Stimulated activated naive CD8-positive, alpha-beta T cell treated with anti-CD3 and anti-CD28 coated beads, Interleukin-15, Interleukin-2, amounts not matched to agents 100 ng/mL and 50 ng/mL, for 24 hours (primary cell): ENCODE measurements at regions not wholly inside any gene's neighbourhood (a gene's known extent, or its start where the extent isn't known, plus 50 kb on each side); places are given as distances from the start of the nearest gene placed in this dataset.

Source experiments
- H3K27ac Mint-ChIP-seq: one replicate; pipeline ENCODE4 v1.8.0; 2021; ENCODE audit warnings: mild to moderate bottlenecking, mixed read lengths
- H3K27me3 Mint-ChIP-seq: one replicate; pipeline ENCODE4 v1.8.0; 2021; ENCODE audit warnings: mixed read lengths
- H3K36me3 Mint-ChIP-seq: one replicate; pipeline ENCODE4 v1.8.0; 2021; ENCODE audit warnings: low read depth, mixed read lengths
- H3K4me1 Mint-ChIP-seq: one replicate; pipeline ENCODE4 v1.8.0; 2021; ENCODE audit warnings: low read depth, mixed read lengths
- H3K4me3 Mint-ChIP-seq: one replicate; pipeline ENCODE4 v1.8.0; 2021; ENCODE audit warnings: mild to moderate bottlenecking, mixed read lengths
- H3K9me3 Mint-ChIP-seq: one replicate; pipeline ENCODE4 v1.8.0; 2021; ENCODE audit warnings: mixed read lengths

- Mint-ChIP-seq H3K27me3 (peaks cover 4% of the 10 kb centered on the region), H3K27ac (no peak overlapping the region), H3K4me1 (no peaks in the 10 kb centered on the region), H3K36me3 (no peaks in the 10 kb centered on the region), H3K9me3 (no peaks in the 10 kb centered on the region), H3K4me3 (no peak overlapping the region)
Observed at GRCh38 chr1:222233444-222234158, 314.3 kb downstream of the HHIPL2 start.

GRCh38 chr1:222232842-222233241 is 315.1 kb downstream of the HHIPL2 start:
- Mint-ChIP-seq H3K27ac (no peak overlapping the region), H3K27me3 (peaks cover 4% of the 10 kb centered on the region), H3K36me3 (no peaks in the 10 kb centered on the region), H3K4me1 (no peaks in the 10 kb centered on the region), H3K9me3 (no peaks in the 10 kb centered on the region), H3K4me3 (no peak overlapping the region)

- H3K9me3 Mint-ChIP-seq = peaks cover 7% of the 10 kb centered on the region
- H3K4me3 Mint-ChIP-seq = no peak overlapping the region
- no peaks in the 10 kb centered on the region for H3K36me3 Mint-ChIP-seq
- peaks cover 4% of the 10 kb centered on the region for H3K27me3 Mint-ChIP-seq
- no peaks in the 10 kb centered on the region for H3K4me1 Mint-ChIP-seq
- H3K27ac Mint-ChIP-seq = no peak overlapping the region
Observed at GRCh38 chr1:222229672-222230312, 318.1 kb downstream of the HHIPL2 start.

GRCh38 chr1:222225316-222225691 is 322.6 kb downstream of the HHIPL2 start:
- no peaks in the 10 kb centered on the region for H3K4me1 Mint-ChIP-seq
- H3K9me3 Mint-ChIP-seq = peaks cover 7% of the 10 kb centered on the region
- no peak overlapping the region for H3K27ac Mint-ChIP-seq
- no peak overlapping the region for H3K4me3 Mint-ChIP-seq
- H3K27me3 Mint-ChIP-seq = no peaks in the 10 kb centered on the region
- no peaks in the 10 kb centered on the region for H3K36me3 Mint-ChIP-seq

GRCh38 chr1:222224636-222225315 is 323.1 kb downstream of the HHIPL2 start:
- H3K9me3 Mint-ChIP-seq = peaks cover 12% of the 10 kb centered on the region
- no peak overlapping the region for H3K27ac Mint-ChIP-seq
- H3K36me3 Mint-ChIP-seq = no peaks in the 10 kb centered on the region
- H3K4me1 Mint-ChIP-seq = no peaks in the 10 kb centered on the region
- no peaks in the 10 kb centered on the region for H3K27me3 Mint-ChIP-seq
- H3K4me3 Mint-ChIP-seq = no peak overlapping the region

GRCh38 chr1:222224156-222224555 is 323.7 kb downstream of the HHIPL2 start:
- H3K4me3 Mint-ChIP-seq = no peak overlapping the region
- H3K36me3 Mint-ChIP-seq = no peaks in the 10 kb centered on the region
- peaks cover 16% of the 10 kb centered on the region for H3K9me3 Mint-ChIP-seq
- no peak overlapping the region for H3K27ac Mint-ChIP-seq
- H3K27me3 Mint-ChIP-seq = no peaks in the 10 kb centered on the region
- H3K4me1 Mint-ChIP-seq = no peaks in the 10 kb centered on the region

- Mint-ChIP-seq H3K27ac (no peak overlapping the region), H3K27me3 (no peaks in the 10 kb centered on the region), H3K4me1 (no peaks in the 10 kb centered on the region), H3K4me3 (no peak overlapping the region), H3K9me3 (peaks cover 24% of the 10 kb centered on the region), H3K36me3 (no peaks in the 10 kb centered on the region)
Observed at GRCh38 chr1:222223010-222223409, 324.9 kb downstream of the HHIPL2 start.

GRCh38 chr1:222216255-222216754 is 331.6 kb downstream of the HHIPL2 start:
- H3K4me3 Mint-ChIP-seq = no peak overlapping the region
- no peaks in the 10 kb centered on the region for H3K36me3 Mint-ChIP-seq
- H3K9me3 Mint-ChIP-seq = peaks cover 19% of the 10 kb centered on the region
- H3K27ac Mint-ChIP-seq = no peak overlapping the region
- no peaks in the 10 kb centered on the region for H3K4me1 Mint-ChIP-seq
- H3K27me3 Mint-ChIP-seq = no peaks in the 10 kb centered on the region

GRCh38 chr1:222210776-222211175 is 337.1 kb downstream of the HHIPL2 start:
- Mint-ChIP-seq H3K4me3 (no peak overlapping the region), H3K9me3 (no peaks in the 10 kb centered on the region), H3K4me1 (no peaks in the 10 kb centered on the region), H3K27ac (no peak overlapping the region), H3K27me3 (peaks cover 6% of the 10 kb centered on the region), H3K36me3 (no peaks in the 10 kb centered on the region)

- Mint-ChIP-seq H3K4me3 (no peak overlapping the region), H3K27ac (no peak overlapping the region), H3K36me3 (no peaks in the 10 kb centered on the region), H3K9me3 (no peaks in the 10 kb centered on the region), H3K4me1 (no peaks in the 10 kb centered on the region), H3K27me3 (no peaks in the 10 kb centered on the region)
Observed at GRCh38 chr1:222204475-222204874, 343.4 kb downstream of the HHIPL2 start.

- Mint-ChIP-seq H3K4me3 (no peak overlapping the region), H3K4me1 (no peaks in the 10 kb centered on the region), H3K36me3 (no peaks in the 10 kb centered on the region), H3K27me3 (peaks cover 3% of the 10 kb centered on the region), H3K27ac (no peak overlapping the region), H3K9me3 (no peaks in the 10 kb centered on the region)
Observed at GRCh38 chr1:222202831-222203230, 345.1 kb downstream of the HHIPL2 start.

- Mint-ChIP-seq H3K4me1 (no peaks in the 10 kb centered on the region), H3K9me3 (peaks cover 2% of the 10 kb centered on the region), H3K36me3 (no peaks in the 10 kb centered on the region), H3K4me3 (no peak overlapping the region), H3K27ac (no peak overlapping the region), H3K27me3 (peaks cover 3% of the 10 kb centered on the region)
Observed at GRCh38 chr1:222196736-222197135, 351.2 kb downstream of the HHIPL2 start.

GRCh38 chr1:222196288-222196687 is 351.6 kb downstream of the HHIPL2 start:
- H3K9me3 Mint-ChIP-seq = peaks cover 5% of the 10 kb centered on the region
- no peak overlapping the region for H3K4me3 Mint-ChIP-seq
- peaks cover 3% of the 10 kb centered on the region for H3K27me3 Mint-ChIP-seq
- H3K36me3 Mint-ChIP-seq = no peaks in the 10 kb centered on the region
- no peak overlapping the region for H3K27ac Mint-ChIP-seq
- no peaks in the 10 kb centered on the region for H3K4me1 Mint-ChIP-seq

GRCh38 chr1:222195857-222196256 is 352.0 kb downstream of the HHIPL2 start:
- H3K27ac Mint-ChIP-seq = no peak overlapping the region
- peaks cover 5% of the 10 kb centered on the region for H3K9me3 Mint-ChIP-seq
- H3K27me3 Mint-ChIP-seq = peaks cover 3% of the 10 kb centered on the region
- no peaks in the 10 kb centered on the region for H3K4me1 Mint-ChIP-seq
- H3K4me3 Mint-ChIP-seq = no peak overlapping the region
- H3K36me3 Mint-ChIP-seq = no peaks in the 10 kb centered on the region

- H3K4me1 Mint-ChIP-seq = no peaks in the 10 kb centered on the region
- H3K27me3 Mint-ChIP-seq = no peaks in the 10 kb centered on the region
- no peak overlapping the region for H3K4me3 Mint-ChIP-seq
- H3K36me3 Mint-ChIP-seq = no peaks in the 10 kb centered on the region
- peaks cover 5% of the 10 kb centered on the region for H3K9me3 Mint-ChIP-seq
- no peak overlapping the region for H3K27ac Mint-ChIP-seq
Observed at GRCh38 chr1:222189218-222189617, 358.7 kb downstream of the HHIPL2 start.
